WTC11 (cell line): ENCODE measurements at regions not wholly inside any gene's neighbourhood (a gene's known extent, or its start where the extent isn't known, plus 50 kb on each side); places are given as distances from the start of the nearest gene placed in this dataset.
A peak's percentile ranks its signal among the peaks of the same experiment; 100 is the strongest.

Experiments used
- ATAC-seq: fragments of 200-7000 bp; cut with Tn5 transposase; 2 replicates; pipeline ENCODE4 v1.10.0; 2021; ENCODE audit warnings: mild to moderate bottlenecking, moderate library complexity
- CTCF ChIA-PET: fragments of 300-600 bp; sonication (Branson Sonifier 250); formaldehyde crosslinking; loops from one replicate; lab custom pipeline; 2021; ENCODE audit warnings: antibody characterized with exemption; lab: Charles Lee
- POLR2A ChIA-PET: fragments of 350-600 bp; sonication (Branson Sonifier 250); formaldehyde crosslinking; loops from one replicate; lab custom pipeline; 2021; ENCODE audit warnings: antibody characterized with exemption; lab: Charles Lee
- DNase-seq: peaks from one replicate; pipeline ENCODE4 v3.0.0; 2021; ENCODE audit warnings: low spot score
- H3K27ac Mint-ChIP-seq: 2 replicates; pipeline ENCODE4 v1.8.0; 2021; ENCODE audit warnings: mixed read lengths
- H3K27me3 Mint-ChIP-seq: 2 replicates; pipeline ENCODE4 v1.8.0; 2021; ENCODE audit warnings: low read depth, mild to moderate bottlenecking, moderate library complexity, mixed read lengths
- H3K36me3 Mint-ChIP-seq: 2 replicates; pipeline ENCODE4 v1.8.0; 2021; ENCODE audit warnings: mixed read lengths
- H3K4me1 Mint-ChIP-seq: 2 replicates; pipeline ENCODE4 v1.8.0; 2022; ENCODE audit warnings: mixed read lengths
- H3K4me3 Mint-ChIP-seq: 2 replicates; pipeline ENCODE4 v1.8.0; 2021; ENCODE audit warnings: mild to moderate bottlenecking, moderate library complexity, mixed read lengths
- H3K9me3 Mint-ChIP-seq: 2 replicates; pipeline ENCODE4 v1.8.0; 2021; ENCODE audit warnings: mixed read lengths
- ARID4B ChIP-seq: sonication (generic); formaldehyde crosslinking; IDR thresholded peaks from 2 replicates; pipeline ENCODE4 v1.8.0; 2023; ENCODE audit warnings: missing genetic modification reagents, mild to moderate bottlenecking, borderline replicate concordance
- ATF2 ChIP-seq: sonication (generic); formaldehyde crosslinking; IDR thresholded peaks from 2 replicates; pipeline ENCODE4 v1.8.1; 2022; ENCODE audit warnings: low read depth, missing genetic modification reagents, borderline replicate concordance
- CREB1 ChIP-seq: sonication (generic); formaldehyde crosslinking; IDR thresholded peaks from 2 replicates; pipeline ENCODE4 v1.8.0; 2023; ENCODE audit warnings: mild to moderate bottlenecking, missing genetic modification reagents
- CTCF ChIP-seq: fragments of 200-600 bp; IDR thresholded peaks from 2 replicates; pipeline ENCODE4 v1.8.0; 2022; ENCODE audit warnings: antibody characterized with exemption
- E2F4 ChIP-seq: sonication (generic); formaldehyde crosslinking; IDR thresholded peaks from 2 replicates; pipeline ENCODE4 v1.8.1; 2022; ENCODE audit warnings: low read depth, mild to moderate bottlenecking, moderate library complexity, missing genetic modification reagents, borderline replicate concordance
- FOXP1 ChIP-seq: sonication (generic); formaldehyde crosslinking; IDR thresholded peaks from 2 replicates; pipeline ENCODE4 v1.8.0; 2022; ENCODE audit warnings: missing genetic modification reagents, mild to moderate bottlenecking, moderate library complexity, borderline replicate concordance
- GTF2I ChIP-seq: fragments of 250-450 bp; sonication (Bioruptor Pico); conservative IDR thresholded peaks from 2 replicates; pipeline ENCODE4 v1.4.0; 2021; ENCODE audit warnings: mild to moderate bottlenecking
- IRF1 ChIP-seq: sonication (generic); formaldehyde crosslinking; IDR thresholded peaks from 2 replicates; pipeline ENCODE4 v1.8.0; 2023; ENCODE audit warnings: missing genetic modification reagents
- JAZF1 ChIP-seq: fragments of 250-450 bp; sonication (Bioruptor Pico); IDR thresholded peaks from 2 replicates; pipeline ENCODE4 v1.9.0; 2021; ENCODE audit warnings: moderate library complexity, mild to moderate bottlenecking, inconsistent platforms
- NFE2L1 ChIP-seq: sonication (generic); formaldehyde crosslinking; IDR thresholded peaks from 2 replicates; pipeline ENCODE4 v1.8.1; 2023; ENCODE audit warnings: missing genetic modification reagents
- NR2C2 ChIP-seq: sonication (generic); formaldehyde crosslinking; IDR thresholded peaks from 2 replicates; pipeline ENCODE4 v1.8.0; 2022; ENCODE audit warnings: mild to moderate bottlenecking, missing genetic modification reagents
- PRDM15 ChIP-seq: sonication (generic); formaldehyde crosslinking; IDR thresholded peaks from 2 replicates; pipeline ENCODE4 v1.8.0; 2022; ENCODE audit warnings: missing genetic modification reagents
- RORB ChIP-seq: fragments of 250-450 bp; sonication (Bioruptor Pico); IDR thresholded peaks from 2 replicates; pipeline ENCODE4 v1.9.0; 2021; ENCODE audit warnings: mild to moderate bottlenecking
- STAT6 ChIP-seq: sonication (generic); formaldehyde crosslinking; conservative IDR thresholded peaks from 2 replicates; pipeline ENCODE4 v1.8.1; 2023; ENCODE audit warnings: mild to moderate bottlenecking, low read depth, missing genetic modification reagents, moderate library complexity
- ZNF232 ChIP-seq: sonication (generic); formaldehyde crosslinking; IDR thresholded peaks from 2 replicates; pipeline ENCODE4 v1.8.0; 2022; ENCODE audit warnings: mild to moderate bottlenecking, missing genetic modification reagents

- Mint-ChIP-seq H3K27me3 (peaks cover 11% of the 10 kb centered on the region; the same call in 1 of the 2 replicates), H3K4me3 (no peak overlapping the region), H3K4me1 (no peaks in the 10 kb centered on the region; the same call in 1 of the 2 replicates), H3K27ac (no peak overlapping the region), H3K36me3 (peaks cover 50% of the 10 kb centered on the region), H3K9me3 (peaks cover 59% of the 10 kb centered on the region)
- DNase-seq (no peak), ATAC-seq (peak; percentile 41)
- ChIA-PET CTCF (no interaction called here), POLR2A (interaction anchor here (0.6 kb wide), 1 partner anchor 1315 kb away, joined by 6 read pairs; no protein-coding TSS in a partner anchor)
- no peak for TF ChIP-seq FOXP1 (CRISPR knock-in tag)
- TF ChIP-seq GTF2I, result no peak
These were observed 677.7 kb downstream of the DCDC2C start for GRCh38 chr2:4381049-4381448.

GRCh38 chr2:4381773-4382172 is 678.4 kb downstream of the DCDC2C start:
- H3K36me3 Mint-ChIP-seq, result peaks cover 50% of the 10 kb centered on the region
- no peak overlapping the region for H3K4me3 Mint-ChIP-seq
- CTCF ChIA-PET, result no interaction called here
- DNase-seq (no peak), ATAC-seq (no peak)
- H3K9me3 Mint-ChIP-seq, result peaks cover 59% of the 10 kb centered on the region
- TF ChIP-seq NFE2L1 (CRISPR knock-in tag), result no peak
- peaks cover 8% of the 10 kb centered on the region; the same call in 1 of the 2 replicates for H3K27me3 Mint-ChIP-seq
- POLR2A ChIA-PET, result no interaction called here
- no peaks in the 10 kb centered on the region; the same call in 1 of the 2 replicates for H3K4me1 Mint-ChIP-seq
- no peak overlapping the region for H3K27ac Mint-ChIP-seq

- ChIA-PET CTCF (no interaction called here), POLR2A (no interaction called here)
- H3K4me1 Mint-ChIP-seq, result no peaks in the 10 kb centered on the region
- H3K4me3 Mint-ChIP-seq, result no peak overlapping the region
- H3K27me3 Mint-ChIP-seq, result peaks cover 4% of the 10 kb centered on the region; the same call in 1 of the 2 replicates
- H3K36me3 Mint-ChIP-seq, result peaks cover 93% of the 10 kb centered on the region
- H3K9me3 Mint-ChIP-seq, result peaks cover 91% of the 10 kb centered on the region
- no peak overlapping the region for H3K27ac Mint-ChIP-seq
- DNase-seq, result no peak
- ATAC-seq, result 0 out of 2 replicates have a peak, but pooled peaks have one; percentile 20
- TF ChIP-seq E2F4 (CRISPR knock-in tag) (no peak), PRDM15 (no peak), IRF1 (CRISPR knock-in tag) (no peak), CREB1 (no peak), CTCF (no peak), ZNF232 (CRISPR knock-in tag) (no peak), JAZF1 (CRISPR knock-in tag) (no peak), NR2C2 (no peak), RORB (no peak), STAT6 (CRISPR knock-in tag) (no peak), ARID4B (no peak), ATF2 (CRISPR knock-in tag) (no peak)
These were observed 687.6 kb downstream of the DCDC2C start for GRCh38 chr2:4391013-4391412.
